GM23338 (cell line): ENCODE measurements at regions not wholly inside any gene's neighbourhood (a gene's known extent, or its start where the extent isn't known, plus 50 kb on each side); places are given as distances from the start of the nearest gene placed in this dataset.

Source experiments
- ATAC-seq: fragments of 200-7000 bp; cut with Tn5 transposase; 3 replicates; pipeline ENCODE4 v1.9.1; 2020
- DNase-seq: peaks from one replicate; pipeline ENCODE4 v3.0.0-alpha.2; 2015; ENCODE audit warnings: low spot score
- H2AFZ ChIP-seq: fragments of 200-600 bp; sonication (generic); 2 replicates; pipeline ENCODE4 v1.8.0; 2016; ENCODE audit warnings: antibody characterized with exemption, mild to moderate bottlenecking, moderate library complexity
- H3F3A ChIP-seq: fragments of 200-600 bp; sonication (generic); replicated peaks from 2 replicates; pipeline ENCODE4 v1.8.0; 2017; ENCODE audit warnings: antibody characterized with exemption, mixed run types, low read depth
- H3K27ac ChIP-seq: fragments of 200-600 bp; sonication (generic); 2 replicates; pipeline ENCODE4 v1.6.1; 2016; ENCODE audit warnings: low read depth
- H3K27me3 ChIP-seq: fragments of 200-600 bp; sonication (generic); 2 replicates; pipeline ENCODE4 v1.8.0; 2016; ENCODE audit warnings: mild to moderate bottlenecking, mixed run types, moderate library complexity; ENCODE audit not compliant: insufficient read depth
- H3K36me3 ChIP-seq: fragments of 200-600 bp; sonication (generic); 2 replicates; pipeline ENCODE4 v1.8.0; 2016; ENCODE audit warnings: mild to moderate bottlenecking; ENCODE audit not compliant: insufficient read depth
- H3K4me1 ChIP-seq: fragments of 200-600 bp; sonication (generic); 2 replicates; pipeline ENCODE4 v1.8.0; 2016; ENCODE audit warnings: mild to moderate bottlenecking, moderate library complexity; ENCODE audit not compliant: insufficient read depth
- H3K4me2 ChIP-seq: fragments of 200-600 bp; sonication (generic); 2 replicates; pipeline ENCODE4 v1.7.1; 2017; ENCODE audit warnings: mixed run types
- H3K4me3 ChIP-seq: fragments of 200-600 bp; sonication (generic); 2 replicates; pipeline ENCODE4 v1.6.1; 2016; ENCODE audit warnings: mixed run types
- H3K79me2 ChIP-seq: fragments of 200-600 bp; sonication (generic); replicated peaks from 2 replicates; pipeline ENCODE4 v1.8.0; 2017; ENCODE audit warnings: mild to moderate bottlenecking; ENCODE audit not compliant: insufficient read depth
- H3K9me2 ChIP-seq: fragments of 200-600 bp; sonication (generic); 2 replicates; pipeline ENCODE4 v1.8.0; 2017; ENCODE audit not compliant: insufficient read depth
- H4K20me1 ChIP-seq: fragments of 200-600 bp; sonication (generic); replicated peaks from 2 replicates; pipeline ENCODE4 v1.8.0; 2017; ENCODE audit warnings: mild to moderate bottlenecking; ENCODE audit not compliant: insufficient read depth
- H3K27ac Mint-ChIP-seq: 2 replicates; pipeline ENCODE4 v1.8.0; 2020; ENCODE audit warnings: inconsistent platforms, mild to moderate bottlenecking, moderate library complexity, mixed read lengths
- H3K27me3 Mint-ChIP-seq: 3 replicates; pipeline ENCODE4 v1.8.0; 2022; ENCODE audit warnings: low read depth, mild to moderate bottlenecking, moderate library complexity, mixed read lengths, inconsistent platforms; ENCODE audit not compliant: insufficient read depth, poor library complexity
- H3K36me3 Mint-ChIP-seq: 3 replicates; pipeline ENCODE4 v1.8.0; 2021; ENCODE audit warnings: low read depth, mild to moderate bottlenecking, inconsistent platforms, moderate library complexity, mixed read lengths
- H3K4me1 Mint-ChIP-seq: 3 replicates; pipeline ENCODE4 v1.8.0; 2020; ENCODE audit warnings: mild to moderate bottlenecking, inconsistent platforms, mixed read lengths
- H3K4me3 Mint-ChIP-seq: 3 replicates; pipeline ENCODE4 v1.8.0; 2021; ENCODE audit warnings: moderate library complexity, mild to moderate bottlenecking, inconsistent platforms, mixed read lengths
- H3K9me3 Mint-ChIP-seq: 3 replicates; pipeline ENCODE4 v1.8.0; 2020; ENCODE audit warnings: moderate library complexity, mild to moderate bottlenecking, inconsistent platforms, mixed read lengths
- CREB1 ChIP-seq: fragments of 250-450 bp; sonication (Bioruptor Pico); IDR thresholded peaks from 2 replicates; pipeline ENCODE4 v1.5.0; 2020; ENCODE audit warnings: low read depth, mild to moderate bottlenecking, moderate library complexity
- EZH2 ChIP-seq: fragments of 200-600 bp; sonication (generic); IDR thresholded peaks from one replicate; pipeline ENCODE4 v1.8.0; 2017; ENCODE audit warnings: antibody characterized with exemption, mild to moderate bottlenecking, low read depth; ENCODE audit not compliant: unreplicated experiment
- EZH2phosphoT487 ChIP-seq: fragments of 200-600 bp; sonication (generic); IDR thresholded peaks from one replicate; pipeline ENCODE4 v1.8.1; 2018; ENCODE audit warnings: antibody characterized with exemption; ENCODE audit not compliant: unreplicated experiment
- NANOG ChIP-seq: IDR thresholded peaks from 2 replicates; pipeline ENCODE4 v1.6.1; 2016; ENCODE audit warnings: antibody characterized with exemption, borderline replicate concordance
- POLR2AphosphoS5 ChIP-seq: IDR thresholded peaks from 2 replicates; pipeline ENCODE4 v1.6.1; 2016; ENCODE audit warnings: antibody characterized with exemption, low read depth
- REST ChIP-seq: IDR thresholded peaks from one replicate; pipeline ENCODE4 v1.6.1; 2018; ENCODE audit warnings: antibody characterized with exemption; ENCODE audit not compliant: unreplicated experiment
- ZNF114 ChIP-seq: fragments of 250-450 bp; sonication (Bioruptor Pico); IDR thresholded peaks from 2 replicates; pipeline ENCODE4 v1.5.0; 2020; ENCODE audit warnings: mild to moderate bottlenecking, moderate library complexity
- ZNF331 ChIP-seq: fragments of 250-450 bp; sonication (Bioruptor Pico); IDR thresholded peaks from 2 replicates; pipeline ENCODE4 v1.5.0; 2020; ENCODE audit warnings: low read depth, mild to moderate bottlenecking, moderate library complexity
- TF ChIP-seq, protein P1 (sequence below), 2 experiments: fragments of 200-600 bp in 1 of 2; sonication (generic) in 1 of 2; conservative IDR thresholded peaks; 2 replicates each; pipeline versions ENCODE4 v1.5.1 to v1.6.1; 2016 to 2017; ENCODE audit warnings: antibody characterized with exemption in 2 of 2, low read depth in 2 of 2, mild to moderate bottlenecking in 2 of 2, moderate library complexity in 1 of 2

GRCh38 chr3:104740874-104741379, 625.8 kb upstream of the ALCAM start (continued):
- no peak for TF ChIP-seq REST

GRCh38 chr3:104742044-104742443, 624.7 kb upstream of the ALCAM start:
- Mint-ChIP-seq H3K27me3 (no peaks in the 10 kb centered on the region), H3K4me1 (no peaks in the 10 kb centered on the region), H3K4me3 (no peak overlapping the region), H3K9me3 (no peaks in the 10 kb centered on the region; the same call in 2 of the 3 replicates), H3K36me3 (no peaks in the 10 kb centered on the region), H3K27ac (no peak overlapping the region)
- Histone ChIP-seq H3K4me2 (no peak overlapping the region), H3F3A (no peaks in the 10 kb centered on the region), H3K27ac (no peak overlapping the region), H2AFZ (no peak overlapping the region), H3K4me3 (no peak overlapping the region), H3K27me3 (no peaks in the 10 kb centered on the region), H3K36me3 (no peaks in the 10 kb centered on the region), H3K79me2 (no peaks in the 10 kb centered on the region), H4K20me1 (no peaks in the 10 kb centered on the region), H3K4me1 (no peaks in the 10 kb centered on the region), H3K9me2 (peaks cover 3% of the 10 kb centered on the region; the same call in 1 of the 2 replicates)
- no peak for TF ChIP-seq EZH2phosphoT487
- no peak for TF ChIP-seq ZNF331 (CRISPR knock-in tag)
- ATAC-seq (no peak), DNase-seq (no peak)

DNA sequence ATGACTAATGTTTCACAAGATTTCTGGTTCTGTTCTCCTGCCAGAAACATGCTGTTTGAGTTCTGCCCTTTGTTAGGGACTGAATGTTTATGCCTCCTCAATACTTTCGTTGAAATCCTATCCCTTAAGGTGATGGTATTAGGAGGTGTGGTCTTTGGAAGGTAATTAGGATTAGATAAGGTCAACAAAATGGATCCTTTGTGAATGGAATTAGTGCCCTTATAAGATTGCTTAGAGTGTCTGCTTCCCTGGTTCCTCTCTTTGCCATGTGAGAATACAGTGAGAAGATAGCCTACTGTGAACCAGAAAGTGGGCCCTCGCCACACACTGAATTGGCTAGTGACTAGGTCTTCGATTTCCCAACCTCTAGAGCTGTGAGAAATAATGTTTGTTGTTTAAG, 621.4 kb upstream of the ALCAM start:
- H3F3A ChIP-seq, result no peaks in the 10 kb centered on the region
- Mint-ChIP-seq H3K27me3 (no peaks in the 10 kb centered on the region), H3K27ac (no peak overlapping the region), H3K36me3 (no peaks in the 10 kb centered on the region), H3K4me3 (no peak overlapping the region), H3K9me3 (no peaks in the 10 kb centered on the region; the same call in 2 of the 3 replicates), H3K4me1 (no peaks in the 10 kb centered on the region)
- no peaks in the 10 kb centered on the region for H4K20me1 ChIP-seq
- DNase-seq (no peak), ATAC-seq (no peak)
- no peaks in the 10 kb centered on the region for H3K4me1 ChIP-seq
- peaks cover 8% of the 10 kb centered on the region for H3K9me2 ChIP-seq
- no peak overlapping the region for H2AFZ ChIP-seq
- no peak overlapping the region for H3K4me3 ChIP-seq
- no peak overlapping the region for H3K27ac ChIP-seq
- H3K4me2 ChIP-seq, result no peak overlapping the region
- H3K36me3 ChIP-seq, result no peaks in the 10 kb centered on the region
- no peaks in the 10 kb centered on the region for H3K79me2 ChIP-seq
- H3K27me3 ChIP-seq, result no peaks in the 10 kb centered on the region
- TF ChIP-seq POLR2AphosphoS5 (no peak), EZH2 (no peak), REST (no peak), ZNF331 (CRISPR knock-in tag) (no peak), ZNF114 (CRISPR knock-in tag) (no peak), NANOG (no peak), CREB1 (no peak)
- TF ChIP-seq, protein P1, sequence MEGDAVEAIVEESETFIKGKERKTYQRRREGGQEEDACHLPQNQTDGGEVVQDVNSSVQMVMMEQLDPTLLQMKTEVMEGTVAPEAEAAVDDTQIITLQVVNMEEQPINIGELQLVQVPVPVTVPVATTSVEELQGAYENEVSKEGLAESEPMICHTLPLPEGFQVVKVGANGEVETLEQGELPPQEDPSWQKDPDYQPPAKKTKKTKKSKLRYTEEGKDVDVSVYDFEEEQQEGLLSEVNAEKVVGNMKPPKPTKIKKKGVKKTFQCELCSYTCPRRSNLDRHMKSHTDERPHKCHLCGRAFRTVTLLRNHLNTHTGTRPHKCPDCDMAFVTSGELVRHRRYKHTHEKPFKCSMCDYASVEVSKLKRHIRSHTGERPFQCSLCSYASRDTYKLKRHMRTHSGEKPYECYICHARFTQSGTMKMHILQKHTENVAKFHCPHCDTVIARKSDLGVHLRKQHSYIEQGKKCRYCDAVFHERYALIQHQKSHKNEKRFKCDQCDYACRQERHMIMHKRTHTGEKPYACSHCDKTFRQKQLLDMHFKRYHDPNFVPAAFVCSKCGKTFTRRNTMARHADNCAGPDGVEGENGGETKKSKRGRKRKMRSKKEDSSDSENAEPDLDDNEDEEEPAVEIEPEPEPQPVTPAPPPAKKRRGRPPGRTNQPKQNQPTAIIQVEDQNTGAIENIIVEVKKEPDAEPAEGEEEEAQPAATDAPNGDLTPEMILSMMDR (conservative IDR thresholded peaks at IDR 0.05; ENCODE audit: low read depth in 2 of 2), result no peak
